HG03139 (cell line): ENCODE measurements at regions not wholly inside any gene's neighbourhood (a gene's known extent, or its start where the extent isn't known, plus 50 kb on each side); places are given as distances from the start of the nearest gene placed in this dataset.

Experiments
- ATAC-seq: cut with Tn5 transposase; IDR thresholded peaks from one replicate; pipeline ENCODE4 v1.9.1; 2021; ENCODE audit not compliant: unreplicated experiment

- ATAC-seq = no peak
Observed at GRCh38 chr21:34022627-34023335, 50.6 kb upstream of the MRPS6 start.

GRCh38 chr21:34021726-34022125 lies 51.7 kb upstream of the MRPS6 start:
- ATAC-seq = no peak

GRCh38 chr21:34020983-34021553 lies 52.3 kb upstream of the MRPS6 start:
- no peak for ATAC-seq

GRCh38 chr21:34020005-34020847 lies 53.2 kb upstream of the MRPS6 start:
- peak; percentile 33 for ATAC-seq

GRCh38 chr21:34019402-34019801 lies 54.0 kb upstream of the MRPS6 start:
- no peak for ATAC-seq

GRCh38 chr21:34018910-34019309 lies 54.5 kb upstream of the MRPS6 start:
- ATAC-seq = no peak

GRCh38 chr21:34018185-34018584 lies 55.2 kb upstream of the MRPS6 start:
- ATAC-seq = no peak

- no peak for ATAC-seq
Observed at GRCh38 chr21:34017039-34017961, 56.1 kb upstream of the MRPS6 start.

- ATAC-seq = no peak
Observed at GRCh38 chr21:34012640-34013039, 60.7 kb upstream of the MRPS6 start.

- no peak for ATAC-seq
Observed at GRCh38 chr21:34011660-34012059, 61.7 kb upstream of the MRPS6 start.

- ATAC-seq = no peak
Observed at GRCh38 chr21:34009193-34009592, 64.2 kb upstream of the MRPS6 start.

- no peak for ATAC-seq
Observed at GRCh38 chr21:34008618-34009017, 64.8 kb upstream of the MRPS6 start.

GRCh38 chr21:34006611-34007168 lies 66.7 kb upstream of the MRPS6 start:
- ATAC-seq = no peak

- ATAC-seq = no peak
Observed at GRCh38 chr21:34004974-34005373, 68.4 kb upstream of the MRPS6 start.

GRCh38 chr21:34004013-34004938 lies 69.1 kb upstream of the MRPS6 start:
- ATAC-seq = no peak

- no peak for ATAC-seq
Observed at GRCh38 chr21:34003428-34003827, 70.0 kb upstream of the MRPS6 start.

GRCh38 chr21:34000375-34000774 lies 73.0 kb upstream of the MRPS6 start:
- ATAC-seq = no peak

GRCh38 chr21:33998809-33999208 lies 74.6 kb upstream of the MRPS6 start:
- no peak for ATAC-seq

- no peak for ATAC-seq
Observed at GRCh38 chr21:33998402-33998801, 75.0 kb upstream of the MRPS6 start.

GRCh38 chr21:33997436-33997835 lies 75.9 kb upstream of the MRPS6 start:
- no peak for ATAC-seq
